ENCODE measurements at regions not wholly inside any gene's neighbourhood (a gene's known extent, or its start where the extent isn't known, plus 50 kb on each side); places are given as distances from the start of the nearest gene placed in this dataset.

DNA sequence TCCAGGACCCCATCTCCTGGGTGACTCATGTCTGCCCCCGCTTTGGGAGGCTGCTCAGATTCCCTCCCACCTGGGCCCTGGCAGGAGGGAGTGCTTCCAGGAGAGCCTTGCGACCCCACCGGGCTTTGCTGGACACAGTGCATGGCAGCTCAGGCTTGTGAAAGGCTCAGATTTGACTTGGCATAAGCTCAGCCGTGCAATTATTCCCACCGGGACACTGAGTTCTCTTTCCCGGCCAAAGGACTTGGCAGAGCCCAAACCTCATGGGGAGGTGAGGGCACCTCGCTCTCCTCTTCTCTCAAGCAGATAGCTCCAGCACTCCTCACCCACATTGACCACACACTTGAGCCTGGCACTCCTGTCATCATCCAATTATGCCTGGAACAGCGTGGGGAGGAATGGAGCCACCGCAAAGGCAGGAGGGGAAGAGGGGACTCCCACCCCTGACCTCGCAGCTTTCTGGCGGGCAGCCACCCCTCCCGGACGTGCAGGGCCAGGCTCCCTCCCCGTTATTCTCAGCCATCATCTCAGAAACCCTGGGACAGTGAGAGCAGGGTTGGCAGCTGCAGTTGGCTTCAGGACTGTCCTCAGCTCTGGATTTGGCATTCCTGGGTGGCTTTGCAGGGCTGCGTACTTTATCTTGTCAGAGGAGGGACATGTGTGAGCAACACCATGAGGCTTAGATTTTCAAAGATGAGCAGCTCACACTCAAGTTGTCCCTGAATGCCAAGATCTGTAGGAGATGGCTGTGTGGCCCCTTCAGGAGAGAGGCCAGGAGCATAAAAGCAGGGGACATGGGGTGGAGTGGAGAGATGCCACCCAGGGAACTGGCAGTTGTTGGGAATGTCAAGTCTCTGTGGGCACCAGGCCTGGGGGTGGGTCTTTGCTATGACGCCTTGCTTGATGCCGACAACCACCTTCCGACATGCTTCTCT, 306.2 kb downstream of the TEX29 start:
- no peak for TF ChIP-seq CTCF (IDR thresholded peaks at IDR 0.05; ENCODE audit: low read depth, low read length, poor library complexity, severe bottlenecking)
- no peak for TF ChIP-seq EZH2phosphoT487 (IDR thresholded peaks at IDR 0.05; ENCODE audit: borderline replicate concordance, low read length)

Data from DOHH2 (cell line).